H1 (cell line): ENCODE measurements at regions not wholly inside any gene's neighbourhood (a gene's known extent, or its start where the extent isn't known, plus 50 kb on each side); places are given as distances from the start of the nearest gene placed in this dataset.

ENCODE experiments used
- CTCF ChIA-PET: fragments of 300-600 bp; sonication (Branson Sonifier 250); formaldehyde crosslinking; loops from one replicate; lab custom pipeline; 2021; ENCODE audit not compliant: partially characterized antibody; lab: Charles Lee
- POLR2A ChIA-PET: fragments of 300-600 bp; sonication (Branson Sonifier 250); formaldehyde crosslinking; loops from one replicate; lab custom pipeline; 2021; ENCODE audit warnings: inconsistent platforms; ENCODE audit not compliant: partially characterized antibody; lab: Charles Lee
- DNase-seq, 2 experiments: peaks; one replicate each; pipeline versions ENCODE4 v3.0.0 to v3.0.0-alpha.2; 2010 to 2022; ENCODE audit warnings: low spot score in 2 of 2, low read depth in 1 of 2, mixed read lengths in 1 of 2
- FAIRE-seq: peaks from 2 replicates; lab custom pipeline; 2011; peaks lifted over from hg19 to GRCh38; lab: Jason Lieb, UNC
- H2AFZ ChIP-seq: 2 replicates; pipeline ENCODE4 v1.8.1; 2012; ENCODE audit warnings: low read length, inconsistent platforms
- H2AK5ac ChIP-seq: 2 replicates; pipeline ENCODE4 v1.6.1; 2013; ENCODE audit warnings: low read depth, low read length
- H2BK120ac ChIP-seq: replicated peaks from 2 replicates; pipeline ENCODE3; 2013; ENCODE audit warnings: low read depth, low read length, inconsistent platforms
- H2BK12ac ChIP-seq: 2 replicates; pipeline ENCODE4 v1.6.1; 2013; ENCODE audit warnings: low read depth, low read length
- H2BK15ac ChIP-seq: 2 replicates; pipeline ENCODE4 v1.6.1; 2013; ENCODE audit warnings: low read length
- H2BK20ac ChIP-seq: 2 replicates; pipeline ENCODE4 v1.6.1; 2013; ENCODE audit warnings: low read length
- H2BK5ac ChIP-seq: 2 replicates; pipeline ENCODE4 v1.6.1; 2013; ENCODE audit warnings: low read depth, low read length
- H3K14ac ChIP-seq: 2 replicates; pipeline ENCODE4 v1.6.1; 2013; ENCODE audit warnings: inconsistent platforms; ENCODE audit not compliant: insufficient read length
- H3K18ac ChIP-seq: 2 replicates; pipeline ENCODE4 v1.6.1; 2013; ENCODE audit warnings: low read length; ENCODE audit errors: extremely low read depth
- H3K23ac ChIP-seq: 2 replicates; pipeline ENCODE4 v1.6.1; 2013; ENCODE audit warnings: inconsistent platforms; ENCODE audit not compliant: insufficient read length
- H3K23me2 ChIP-seq: 2 replicates; pipeline ENCODE4 v1.6.1; 2013; ENCODE audit warnings: low read depth, low read length
- H3K27ac ChIP-seq: 2 replicates; pipeline ENCODE4 v1.6.1; 2011; ENCODE audit warnings: low read depth, low read length, inconsistent platforms
- H3K27me3 ChIP-seq, 4 experiments: replicated peaks in 1 of 4; 1 replicate in 1 of 4; 2 replicates in 3 of 4; pipeline versions ENCODE4 v1.6.1 to v1.8.1; 2011 to 2013; ENCODE audit warnings: low read length in 3 of 4, mild to moderate bottlenecking in 3 of 4, inconsistent platforms in 2 of 4, mixed read lengths in 2 of 4, moderate library complexity in 1 of 4; ENCODE audit not compliant: control insufficient read depth in 3 of 4, insufficient read depth in 3 of 4; ENCODE audit errors: extremely low read depth in 1 of 4
- H3K36me3 ChIP-seq, 4 experiments: 2 replicates each; pipeline versions ENCODE4 v1.6.1 to v1.8.1; 2011 to 2013; ENCODE audit warnings: mild to moderate bottlenecking in 4 of 4, low read length in 3 of 4, moderate library complexity in 2 of 4, control low read depth in 1 of 4, inconsistent platforms in 1 of 4; ENCODE audit not compliant: insufficient read depth in 4 of 4, control insufficient read depth in 2 of 4
- H3K4ac ChIP-seq: replicated peaks from 2 replicates; pipeline ENCODE3; 2013; ENCODE audit warnings: low read length, low read depth, mixed read lengths, inconsistent platforms; ENCODE audit not compliant: insufficient read length
- H3K4me1 ChIP-seq, 4 experiments: replicated peaks in 1 of 4; 1 replicate in 1 of 4; 2 replicates in 3 of 4; pipeline versions ENCODE4 v1.6.1 to v1.8.1; 2011 to 2013; ENCODE audit warnings: low read length in 3 of 4, inconsistent platforms in 2 of 4, mixed read lengths in 1 of 4; ENCODE audit not compliant: insufficient read depth in 4 of 4, control insufficient read depth in 3 of 4
- H3K4me2 ChIP-seq, 2 experiments: 2 replicates each; pipeline versions ENCODE4 v1.6.1 to v1.8.1; 2011 to 2013; ENCODE audit warnings: low read depth in 2 of 2, low read length in 2 of 2, control low read depth in 1 of 2, inconsistent platforms in 1 of 2, mild to moderate bottlenecking in 1 of 2; ENCODE audit not compliant: insufficient read depth in 1 of 2
- H3K4me3 ChIP-seq, 4 experiments: fragments of 200-600, 300-600 bp in 1 of 4; sonication (generic), shearing (Covaris generic), sonication (Bioruptor Twin) in 1 of 4; 2 replicates each; pipeline versions ENCODE4 v1.5.1 to v1.8.1; 2011 to 2016; ENCODE audit warnings: low read length in 4 of 4, low read depth in 3 of 4, control low read depth in 2 of 4, inconsistent platforms in 2 of 4, mild to moderate bottlenecking in 2 of 4, mixed read lengths in 1 of 4, moderate library complexity in 1 of 4; ENCODE audit not compliant: insufficient read depth in 2 of 4; ENCODE audit errors: extremely low read depth in 1 of 4
- H3K56ac ChIP-seq: replicated peaks from 2 replicates; pipeline ENCODE3; 2013; ENCODE audit warnings: low read depth, mild to moderate bottlenecking, mixed read lengths, low read length, inconsistent platforms; ENCODE audit not compliant: insufficient read length
- H3K79me1 ChIP-seq: 2 replicates; pipeline ENCODE4 v1.6.1; 2013; ENCODE audit warnings: low read depth, low read length, control low read depth
- H3K79me2 ChIP-seq, 2 experiments: 2 replicates each; pipeline versions ENCODE4 v1.6.1 to v1.8.1; 2012 to 2013; ENCODE audit warnings: low read length in 2 of 2, mild to moderate bottlenecking in 2 of 2, inconsistent platforms in 1 of 2; ENCODE audit not compliant: insufficient read depth in 2 of 2, control insufficient read depth in 1 of 2
- H3K9ac ChIP-seq, 4 experiments: replicated peaks in 1 of 4; 1 replicate in 1 of 4; 2 replicates in 3 of 4; pipeline versions ENCODE4 v1.6.1 to v1.8.1; 2011 to 2013; ENCODE audit warnings: low read depth in 3 of 4, low read length in 3 of 4, control low read depth in 2 of 4, mild to moderate bottlenecking in 2 of 4, moderate library complexity in 2 of 4, inconsistent platforms in 1 of 4; ENCODE audit errors: extremely low read depth in 1 of 4
- H3K9me3 ChIP-seq, 2 experiments: 2 replicates each; pipeline versions ENCODE4 v1.6.1 to v1.8.1; 2012 to 2013; ENCODE audit warnings: mild to moderate bottlenecking in 2 of 2, moderate library complexity in 2 of 2, control low read depth in 1 of 2, inconsistent platforms in 1 of 2, low read depth in 1 of 2, low read length in 1 of 2, mixed read lengths in 1 of 2; ENCODE audit not compliant: insufficient read depth in 2 of 2
- H4K20me1 ChIP-seq, 2 experiments: replicated peaks in 1 of 2; 2 replicates each; pipeline versions ENCODE3 to v1.8.1; 2011 to 2013; ENCODE audit warnings: inconsistent platforms in 2 of 2, low read length in 2 of 2, mild to moderate bottlenecking in 1 of 2; ENCODE audit not compliant: insufficient read depth in 2 of 2, control insufficient read depth in 1 of 2
- H4K5ac ChIP-seq: 2 replicates; pipeline ENCODE4 v1.6.1; 2013; ENCODE audit warnings: low read length, low read depth, mixed read lengths, inconsistent platforms; ENCODE audit not compliant: insufficient read length
- H4K8ac ChIP-seq: 2 replicates; pipeline ENCODE4 v1.8.0; 2013; ENCODE audit warnings: mild to moderate bottlenecking, moderate library complexity, low read length, inconsistent platforms; ENCODE audit not compliant: insufficient read depth; ENCODE audit errors: extremely low read depth
- H4K91ac ChIP-seq: replicated peaks from 2 replicates; pipeline ENCODE3; 2013; ENCODE audit warnings: low read length, mixed read lengths, inconsistent platforms; ENCODE audit not compliant: insufficient read length
- BACH1 ChIP-seq: IDR thresholded peaks from 2 replicates; pipeline ENCODE4 v1.6.1; 2012; ENCODE audit warnings: low read length, improper control_type of control experiment
- BRCA1 ChIP-seq: IDR thresholded peaks from 2 replicates; pipeline ENCODE4 v1.6.1; 2012; ENCODE audit warnings: low read depth, low read length, improper control_type of control experiment
- CEBPB ChIP-seq: IDR thresholded peaks from 2 replicates; pipeline ENCODE4 v1.6.1; 2012; ENCODE audit warnings: low read depth, low read length
- CHD1 ChIP-seq: IDR thresholded peaks from 2 replicates; pipeline ENCODE4 v1.6.1; 2012; ENCODE audit warnings: low read depth, low read length, improper control_type of control experiment
- CHD2 ChIP-seq: IDR thresholded peaks from 2 replicates; pipeline ENCODE4 v1.6.1; 2012; ENCODE audit warnings: low read length, improper control_type of control experiment
- CTCF ChIP-seq, 3 experiments: IDR thresholded peaks; 1 replicate in 2 of 3; 2 replicates in 1 of 3; pipeline versions ENCODE4 v1.5.1 to v1.6.1; 2011; ENCODE audit warnings: low read length in 3 of 3, mild to moderate bottlenecking in 3 of 3, inconsistent platforms in 2 of 3, low read depth in 1 of 3, moderate library complexity in 1 of 3; ENCODE audit not compliant: insufficient read depth in 1 of 3; ENCODE audit errors: control extremely low read depth in 1 of 3
- GTF2F1 ChIP-seq: IDR thresholded peaks from 2 replicates; pipeline ENCODE4 v1.6.1; 2012; ENCODE audit warnings: low read depth, low read length, improper control_type of control experiment, borderline replicate concordance
- POLR2A ChIP-seq, 2 experiments: IDR thresholded peaks; 1 replicate in 1 of 2; 2 replicates in 1 of 2; pipeline ENCODE4 v1.6.1; 2011; ENCODE audit warnings: low read depth in 2 of 2, low read length in 2 of 2, mild to moderate bottlenecking in 2 of 2; ENCODE audit errors: control extremely low read depth in 1 of 2
- RXRA ChIP-seq: IDR thresholded peaks from 2 replicates; pipeline ENCODE4 v1.6.1; 2011; ENCODE audit warnings: low read depth, mild to moderate bottlenecking, low read length, moderate library complexity; ENCODE audit not compliant: insufficient read depth
- SAP30 ChIP-seq: fragments of 300-600 bp; sonication (generic); IDR thresholded peaks from 2 replicates; pipeline ENCODE4 v1.7.1; 2012; ENCODE audit warnings: low read length, moderate library complexity, mild to moderate bottlenecking, inconsistent platforms; ENCODE audit not compliant: insufficient read depth, insufficient replicate concordance
- SIN3A ChIP-seq, 2 experiments: IDR thresholded peaks in 1 of 2; conservative IDR thresholded peaks in 1 of 2; 2 replicates each; pipeline ENCODE4 v1.6.1; 2011 to 2012; ENCODE audit warnings: low read length in 2 of 2, improper control_type of control experiment in 1 of 2, low read depth in 1 of 2, mild to moderate bottlenecking in 1 of 2
- TEAD4 ChIP-seq: IDR thresholded peaks from 2 replicates; pipeline ENCODE4 v1.6.1; 2012; ENCODE audit warnings: low read depth, low read length, inconsistent platforms, mixed read lengths
- WGBS, 2 experiments: shearing (Covaris generic) in 1 of 2; methylation state at CpG; one replicate each; pipeline versions ENCODE4 v1.1.6 to v1.1.7; 2013 to 2015; ENCODE audit warnings: low lambda C conversion rate in 2 of 2, mixed read lengths in 2 of 2, inconsistent platforms in 1 of 2, low coverage in 1 of 2, missing lambda C conversion rate in 1 of 2; ENCODE audit not compliant: insufficient replicate concordance in 2 of 2, insufficient coverage in 1 of 2, insufficient read length in 1 of 2; ENCODE audit errors: extremely low coverage in 1 of 2, missing lambda C conversion rate in 1 of 2; 5-methylcytosine and 5-hydroxymethylcytosine counted together

- no peaks in the 10 kb centered on the region for H4K20me1 ChIP-seq
- H3K23me2 ChIP-seq: no peaks in the 10 kb centered on the region
- H4K91ac ChIP-seq: no peak overlapping the region
- no peak for DNase-seq
- H3K36me3 ChIP-seq: no peaks in the 10 kb centered on the region
- H3K4me3 ChIP-seq: no peak overlapping the region
- POLR2A ChIA-PET: no interaction called here
- no peak overlapping the region for H3K56ac ChIP-seq
- H3K18ac ChIP-seq: no peak overlapping the region
- no peak overlapping the region for H2BK15ac ChIP-seq
- no peak overlapping the region for H3K27ac ChIP-seq
- CTCF ChIA-PET: interaction anchor here (1.0 kb wide), 1 partner anchor 142 kb away, joined by 3 read pairs; no protein-coding TSS in a partner anchor
- H2BK5ac ChIP-seq: no peak overlapping the region
- H3K23ac ChIP-seq: no peak overlapping the region
- no peaks in the 10 kb centered on the region for H3K79me1 ChIP-seq
- H3K9ac ChIP-seq: no peak overlapping the region
- no peaks in the 10 kb centered on the region for H3K27me3 ChIP-seq
- no peak overlapping the region for H2BK12ac ChIP-seq
- H2AK5ac ChIP-seq: no peak overlapping the region
- no peak for FAIRE-seq
- 90% methylated on average over 15 of the region's 15 CpGs; no CpG with 5 or more reads in 1 of the 2 experiments for WGBS, 2 experiments
- H3K9me3 ChIP-seq: no peaks in the 10 kb centered on the region
- H4K8ac ChIP-seq: no peak overlapping the region
- H2AFZ ChIP-seq: no peak overlapping the region
- H2BK120ac ChIP-seq: no peak overlapping the region
- no peak overlapping the region for H4K5ac ChIP-seq
- H3K79me2 ChIP-seq: no peaks in the 10 kb centered on the region
- no peaks in the 10 kb centered on the region for H3K4me1 ChIP-seq
- no peak overlapping the region for H3K4me2 ChIP-seq
- H3K14ac ChIP-seq: no peak overlapping the region
- no peak overlapping the region for H3K4ac ChIP-seq
- no peak overlapping the region for H2BK20ac ChIP-seq
- TF ChIP-seq RXRA: no peak
- no peak for TF ChIP-seq BRCA1
- no peak for TF ChIP-seq CTCF (IDR thresholded peaks at IDR 0.05; ENCODE audit: control extremely low read depth in 1 of 3, insufficient read depth in 1 of 3, low read depth in 1 of 3, low read length in 3 of 3)
- no peak for TF ChIP-seq POLR2A (IDR thresholded peaks at IDR 0.05; ENCODE audit: control extremely low read depth in 1 of 2, low read depth in 2 of 2, low read length in 2 of 2)
- TF ChIP-seq SAP30: no peak
- no peak for TF ChIP-seq SIN3A (conservative IDR thresholded peaks at IDR 0.05 in 1 of 2, IDR thresholded peaks at IDR 0.05 in 1 of 2; ENCODE audit: low read depth in 1 of 2, low read length in 2 of 2)
- no peak for TF ChIP-seq TEAD4
- TF ChIP-seq GTF2F1: no peak
- TF ChIP-seq CHD1: no peak
- no peak for TF ChIP-seq BACH1
- no peak for TF ChIP-seq CEBPB
- no peak for TF ChIP-seq CHD2
These were observed 139.0 kb downstream of the FAM43A start for GRCh38 chr3:194824701-194825111.
